GM12873 (cell line): ENCODE measurements at regions not wholly inside any gene's neighbourhood (a gene's known extent, or its start where the extent isn't known, plus 50 kb on each side); places are given as distances from the start of the nearest gene placed in this dataset.

Experiments used
- TF ChIP-seq, protein P1 (sequence below): IDR thresholded peaks from 2 replicates; pipeline ENCODE4 v1.5.1; 2012; ENCODE audit warnings: low read depth, mild to moderate bottlenecking, moderate library complexity, low read length, control low read depth; ENCODE audit not compliant: insufficient read depth; ENCODE audit errors: missing control alignments

DNA sequence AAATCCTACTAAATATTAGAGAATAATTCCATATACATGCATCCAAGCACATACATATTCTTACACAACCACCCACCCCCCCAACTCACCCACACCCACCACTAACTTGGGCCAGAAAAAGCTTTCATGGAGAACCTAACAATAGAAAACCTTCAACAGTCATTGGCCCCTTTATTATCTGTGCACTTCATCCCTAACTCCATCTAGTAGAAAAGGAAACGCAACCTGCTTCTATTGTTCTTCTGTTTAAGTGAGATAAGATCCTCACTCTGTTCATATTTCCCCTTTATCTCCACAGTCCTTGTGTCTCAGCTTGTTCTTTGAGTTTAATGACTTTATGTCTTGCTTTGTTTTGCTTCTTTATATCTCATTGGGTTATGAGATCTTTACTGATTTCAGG, 1740.2 kb upstream of the CELF4 start:
- TF ChIP-seq, protein P1, sequence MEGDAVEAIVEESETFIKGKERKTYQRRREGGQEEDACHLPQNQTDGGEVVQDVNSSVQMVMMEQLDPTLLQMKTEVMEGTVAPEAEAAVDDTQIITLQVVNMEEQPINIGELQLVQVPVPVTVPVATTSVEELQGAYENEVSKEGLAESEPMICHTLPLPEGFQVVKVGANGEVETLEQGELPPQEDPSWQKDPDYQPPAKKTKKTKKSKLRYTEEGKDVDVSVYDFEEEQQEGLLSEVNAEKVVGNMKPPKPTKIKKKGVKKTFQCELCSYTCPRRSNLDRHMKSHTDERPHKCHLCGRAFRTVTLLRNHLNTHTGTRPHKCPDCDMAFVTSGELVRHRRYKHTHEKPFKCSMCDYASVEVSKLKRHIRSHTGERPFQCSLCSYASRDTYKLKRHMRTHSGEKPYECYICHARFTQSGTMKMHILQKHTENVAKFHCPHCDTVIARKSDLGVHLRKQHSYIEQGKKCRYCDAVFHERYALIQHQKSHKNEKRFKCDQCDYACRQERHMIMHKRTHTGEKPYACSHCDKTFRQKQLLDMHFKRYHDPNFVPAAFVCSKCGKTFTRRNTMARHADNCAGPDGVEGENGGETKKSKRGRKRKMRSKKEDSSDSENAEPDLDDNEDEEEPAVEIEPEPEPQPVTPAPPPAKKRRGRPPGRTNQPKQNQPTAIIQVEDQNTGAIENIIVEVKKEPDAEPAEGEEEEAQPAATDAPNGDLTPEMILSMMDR = no peak

GRCh38 chr18:39302481-39302880, 1736.9 kb upstream of the CELF4 start:
- TF ChIP-seq, protein P1 = no peak

DNA sequence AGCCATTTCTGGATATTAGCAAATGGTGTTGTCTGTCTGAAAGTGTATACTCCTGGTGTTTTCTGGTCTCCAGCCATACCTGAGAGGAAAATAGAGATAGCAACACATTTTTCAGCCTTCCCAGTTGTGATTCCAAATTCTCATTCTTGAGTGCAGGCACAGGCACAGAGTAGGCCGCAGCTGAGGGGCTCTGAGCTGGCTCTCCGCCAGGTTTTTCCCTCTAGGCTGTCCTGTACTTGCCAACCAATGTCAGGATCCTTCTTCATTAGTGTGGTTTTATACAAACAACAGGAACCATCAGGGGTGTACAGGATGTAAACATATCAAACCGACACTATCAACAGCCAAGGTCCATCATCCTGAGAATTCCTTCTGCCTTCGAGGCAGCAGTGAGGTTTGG, 1733.6 kb upstream of the CELF4 start:
- TF ChIP-seq, protein P1 = no peak

DNA sequence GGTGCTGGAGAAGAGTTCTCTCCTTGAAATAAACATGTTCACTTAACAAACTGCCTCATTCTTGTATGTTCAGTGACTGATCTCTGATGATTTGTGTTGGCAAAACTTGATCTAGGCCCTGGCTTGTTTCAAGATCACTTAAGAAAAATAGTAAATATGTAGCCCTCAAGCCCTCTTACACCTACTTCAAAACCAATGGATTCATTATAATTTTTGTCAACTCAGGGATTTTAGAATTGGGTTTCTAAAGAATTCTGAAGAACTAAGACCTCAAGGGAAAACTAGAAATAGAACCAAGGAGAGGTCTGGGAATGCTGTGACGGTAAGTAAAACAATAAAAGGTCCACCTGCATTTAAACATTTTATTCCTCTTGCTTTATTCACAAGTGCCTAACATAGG, 1731.6 kb upstream of the CELF4 start:
- TF ChIP-seq, protein P1 = no peak

DNA sequence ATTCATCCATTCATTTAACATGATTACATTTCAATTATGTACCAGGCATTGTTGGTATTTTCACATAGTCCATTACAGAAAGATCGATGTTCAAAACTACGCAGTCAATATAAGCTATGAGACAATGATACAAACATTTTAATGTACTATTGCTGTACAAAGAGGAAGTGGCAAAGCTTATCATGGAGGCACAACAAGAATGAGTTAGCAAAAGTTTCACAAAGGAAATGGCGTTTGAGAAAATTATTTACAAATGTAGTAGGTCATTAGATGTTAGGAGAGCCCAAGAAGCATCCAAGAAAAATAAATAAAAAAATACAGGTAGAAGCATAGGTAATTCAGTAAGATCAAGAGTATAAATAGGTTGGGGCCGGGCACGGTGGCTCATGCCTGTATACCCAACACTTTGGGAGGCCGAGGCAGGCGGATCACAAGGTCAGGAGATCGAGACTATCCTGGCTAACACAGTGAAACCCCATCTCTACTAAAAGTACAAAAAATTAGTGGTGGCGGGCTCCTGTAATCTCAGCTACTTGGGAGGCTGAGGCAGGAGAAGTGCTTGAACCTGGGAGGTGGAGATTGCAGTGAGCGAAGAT, 1730.8 kb upstream of the CELF4 start:
- TF ChIP-seq, protein P1 = no peak

- TF ChIP-seq, protein P1 = no peak
Measured at GRCh38 chr18:39276764-39277163, 1711.2 kb upstream of the CELF4 start.

DNA sequence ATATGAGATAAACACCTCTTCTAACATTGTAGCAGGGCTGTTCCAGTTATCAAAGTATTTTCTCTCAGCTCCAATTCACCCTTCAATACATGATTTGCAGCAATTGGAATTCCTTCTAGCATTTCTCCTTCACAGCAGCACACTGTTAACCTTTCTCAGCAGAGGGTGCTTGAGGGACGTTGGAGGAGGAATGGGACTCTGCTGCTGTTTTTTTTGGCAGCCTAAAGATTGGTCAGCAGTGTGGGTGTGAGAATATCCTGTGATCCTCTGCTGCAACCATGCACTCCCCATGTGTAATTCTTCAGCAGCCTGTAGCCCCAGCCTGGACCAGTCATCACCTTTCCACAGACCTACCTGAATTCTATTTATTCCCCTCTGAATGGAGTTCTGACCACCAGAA, 1708.9 kb upstream of the CELF4 start:
- TF ChIP-seq, protein P1 = no peak
